ENCODE measurements at regions not wholly inside any gene's neighbourhood (a gene's known extent, or its start where the extent isn't known, plus 50 kb on each side); places are given as distances from the start of the nearest gene placed in this dataset.

DNA sequence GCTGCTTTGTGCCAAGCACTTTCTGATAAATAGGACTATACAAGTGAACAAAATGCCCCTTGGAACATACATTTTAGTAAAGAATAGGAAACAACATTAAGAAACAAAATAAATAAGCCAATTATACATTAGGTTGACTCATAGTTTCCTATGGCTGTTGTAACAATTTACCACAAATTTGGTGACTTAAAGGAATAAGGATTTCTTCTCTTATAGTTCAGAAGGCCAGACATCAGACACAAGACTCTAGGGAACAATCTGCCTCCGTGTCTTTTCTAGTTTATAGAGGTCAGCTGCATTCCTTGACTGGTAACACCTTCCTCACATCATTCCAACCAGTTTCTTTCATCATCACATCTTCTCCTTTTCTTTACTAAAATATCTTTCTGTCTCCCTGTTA, 235.9 kb upstream of the PCDH18 start:
- ChIA-PET POLR2A (no interaction called here), CTCF (no interaction called here)
- ATAC-seq = no peak

More for the DNA sequence above, 235.9 kb upstream of the PCDH18 start:
- H3K27ac Mint-ChIP-seq = no peak overlapping the region
- no peaks in the 10 kb centered on the region for H3K4me1 Mint-ChIP-seq
- H3K27me3 Mint-ChIP-seq (ENCODE audit: low read depth) = no peaks in the 10 kb centered on the region
- TF ChIP-seq NFATC4 (CRISPR knock-in tag; IDR thresholded peaks at IDR 0.05) = no peak
- TF ChIP-seq, protein P1, sequence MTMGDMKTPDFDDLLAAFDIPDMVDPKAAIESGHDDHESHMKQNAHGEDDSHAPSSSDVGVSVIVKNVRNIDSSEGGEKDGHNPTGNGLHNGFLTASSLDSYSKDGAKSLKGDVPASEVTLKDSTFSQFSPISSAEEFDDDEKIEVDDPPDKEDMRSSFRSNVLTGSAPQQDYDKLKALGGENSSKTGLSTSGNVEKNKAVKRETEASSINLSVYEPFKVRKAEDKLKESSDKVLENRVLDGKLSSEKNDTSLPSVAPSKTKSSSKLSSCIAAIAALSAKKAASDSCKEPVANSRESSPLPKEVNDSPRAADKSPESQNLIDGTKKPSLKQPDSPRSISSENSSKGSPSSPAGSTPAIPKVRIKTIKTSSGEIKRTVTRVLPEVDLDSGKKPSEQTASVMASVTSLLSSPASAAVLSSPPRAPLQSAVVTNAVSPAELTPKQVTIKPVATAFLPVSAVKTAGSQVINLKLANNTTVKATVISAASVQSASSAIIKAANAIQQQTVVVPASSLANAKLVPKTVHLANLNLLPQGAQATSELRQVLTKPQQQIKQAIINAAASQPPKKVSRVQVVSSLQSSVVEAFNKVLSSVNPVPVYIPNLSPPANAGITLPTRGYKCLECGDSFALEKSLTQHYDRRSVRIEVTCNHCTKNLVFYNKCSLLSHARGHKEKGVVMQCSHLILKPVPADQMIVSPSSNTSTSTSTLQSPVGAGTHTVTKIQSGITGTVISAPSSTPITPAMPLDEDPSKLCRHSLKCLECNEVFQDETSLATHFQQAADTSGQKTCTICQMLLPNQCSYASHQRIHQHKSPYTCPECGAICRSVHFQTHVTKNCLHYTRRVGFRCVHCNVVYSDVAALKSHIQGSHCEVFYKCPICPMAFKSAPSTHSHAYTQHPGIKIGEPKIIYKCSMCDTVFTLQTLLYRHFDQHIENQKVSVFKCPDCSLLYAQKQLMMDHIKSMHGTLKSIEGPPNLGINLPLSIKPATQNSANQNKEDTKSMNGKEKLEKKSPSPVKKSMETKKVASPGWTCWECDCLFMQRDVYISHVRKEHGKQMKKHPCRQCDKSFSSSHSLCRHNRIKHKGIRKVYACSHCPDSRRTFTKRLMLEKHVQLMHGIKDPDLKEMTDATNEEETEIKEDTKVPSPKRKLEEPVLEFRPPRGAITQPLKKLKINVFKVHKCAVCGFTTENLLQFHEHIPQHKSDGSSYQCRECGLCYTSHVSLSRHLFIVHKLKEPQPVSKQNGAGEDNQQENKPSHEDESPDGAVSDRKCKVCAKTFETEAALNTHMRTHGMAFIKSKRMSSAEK (CRISPR knock-in tag; IDR thresholded peaks at IDR 0.05; ENCODE audit: borderline replicate concordance) = no peak
- no peak for TF ChIP-seq RORB (CRISPR knock-in tag; IDR thresholded peaks at IDR 0.05)
- TF ChIP-seq, protein P2, sequence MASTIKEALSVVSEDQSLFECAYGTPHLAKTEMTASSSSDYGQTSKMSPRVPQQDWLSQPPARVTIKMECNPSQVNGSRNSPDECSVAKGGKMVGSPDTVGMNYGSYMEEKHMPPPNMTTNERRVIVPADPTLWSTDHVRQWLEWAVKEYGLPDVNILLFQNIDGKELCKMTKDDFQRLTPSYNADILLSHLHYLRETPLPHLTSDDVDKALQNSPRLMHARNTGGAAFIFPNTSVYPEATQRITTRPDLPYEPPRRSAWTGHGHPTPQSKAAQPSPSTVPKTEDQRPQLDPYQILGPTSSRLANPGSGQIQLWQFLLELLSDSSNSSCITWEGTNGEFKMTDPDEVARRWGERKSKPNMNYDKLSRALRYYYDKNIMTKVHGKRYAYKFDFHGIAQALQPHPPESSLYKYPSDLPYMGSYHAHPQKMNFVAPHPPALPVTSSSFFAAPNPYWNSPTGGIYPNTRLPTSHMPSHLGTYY (CRISPR knock-in tag; IDR thresholded peaks at IDR 0.05) = no peak
- TF ChIP-seq, protein P3, sequence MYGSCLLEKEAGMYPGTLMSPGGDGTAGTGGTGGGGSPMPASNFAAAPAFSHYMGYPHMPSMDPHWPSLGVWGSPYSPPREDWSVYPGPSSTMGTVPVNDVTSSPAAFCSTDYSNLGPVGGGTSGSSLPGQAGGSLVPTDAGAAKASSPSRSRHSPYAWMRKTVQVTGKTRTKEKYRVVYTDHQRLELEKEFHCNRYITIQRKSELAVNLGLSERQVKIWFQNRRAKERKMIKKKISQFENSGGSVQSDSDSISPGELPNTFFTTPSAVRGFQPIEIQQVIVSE (CRISPR knock-in tag; IDR thresholded peaks at IDR 0.05; ENCODE audit: borderline replicate concordance) = no peak
- TF ChIP-seq EMX1 (CRISPR knock-in tag; IDR thresholded peaks at IDR 0.05) = no peak
- TF ChIP-seq TCF7 (CRISPR knock-in tag; IDR thresholded peaks at IDR 0.05; ENCODE audit: low read depth) = no peak
- TF ChIP-seq, protein P4, sequence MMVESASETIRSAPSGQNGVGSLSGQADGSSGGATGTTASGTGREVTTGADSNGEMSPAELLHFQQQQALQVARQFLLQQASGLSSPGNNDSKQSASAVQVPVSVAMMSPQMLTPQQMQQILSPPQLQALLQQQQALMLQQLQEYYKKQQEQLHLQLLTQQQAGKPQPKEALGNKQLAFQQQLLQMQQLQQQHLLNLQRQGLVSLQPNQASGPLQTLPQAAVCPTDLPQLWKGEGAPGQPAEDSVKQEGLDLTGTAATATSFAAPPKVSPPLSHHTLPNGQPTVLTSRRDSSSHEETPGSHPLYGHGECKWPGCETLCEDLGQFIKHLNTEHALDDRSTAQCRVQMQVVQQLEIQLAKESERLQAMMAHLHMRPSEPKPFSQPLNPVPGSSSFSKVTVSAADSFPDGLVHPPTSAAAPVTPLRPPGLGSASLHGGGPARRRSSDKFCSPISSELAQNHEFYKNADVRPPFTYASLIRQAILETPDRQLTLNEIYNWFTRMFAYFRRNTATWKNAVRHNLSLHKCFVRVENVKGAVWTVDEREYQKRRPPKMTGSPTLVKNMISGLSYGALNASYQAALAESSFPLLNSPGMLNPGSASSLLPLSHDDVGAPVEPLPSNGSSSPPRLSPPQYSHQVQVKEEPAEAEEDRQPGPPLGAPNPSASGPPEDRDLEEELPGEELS (CRISPR knock-in tag; IDR thresholded peaks at IDR 0.05) = no peak
- TF ChIP-seq ELF4 (CRISPR knock-in tag; IDR thresholded peaks at IDR 0.05; ENCODE audit: low read depth) = no peak
- TF ChIP-seq, protein P5, sequence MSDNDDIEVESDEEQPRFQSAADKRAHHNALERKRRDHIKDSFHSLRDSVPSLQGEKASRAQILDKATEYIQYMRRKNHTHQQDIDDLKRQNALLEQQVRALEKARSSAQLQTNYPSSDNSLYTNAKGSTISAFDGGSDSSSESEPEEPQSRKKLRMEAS (CRISPR knock-in tag; IDR thresholded peaks at IDR 0.05) = no peak
- TF ChIP-seq KAT7 (CRISPR knock-in tag; IDR thresholded peaks at IDR 0.05; ENCODE audit: borderline replicate concordance) = no peak
- TF ChIP-seq ETV6 (CRISPR knock-in tag; IDR thresholded peaks at IDR 0.05) = no peak
- TF ChIP-seq, protein P6, sequence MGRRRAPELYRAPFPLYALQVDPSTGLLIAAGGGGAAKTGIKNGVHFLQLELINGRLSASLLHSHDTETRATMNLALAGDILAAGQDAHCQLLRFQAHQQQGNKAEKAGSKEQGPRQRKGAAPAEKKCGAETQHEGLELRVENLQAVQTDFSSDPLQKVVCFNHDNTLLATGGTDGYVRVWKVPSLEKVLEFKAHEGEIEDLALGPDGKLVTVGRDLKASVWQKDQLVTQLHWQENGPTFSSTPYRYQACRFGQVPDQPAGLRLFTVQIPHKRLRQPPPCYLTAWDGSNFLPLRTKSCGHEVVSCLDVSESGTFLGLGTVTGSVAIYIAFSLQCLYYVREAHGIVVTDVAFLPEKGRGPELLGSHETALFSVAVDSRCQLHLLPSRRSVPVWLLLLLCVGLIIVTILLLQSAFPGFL (CRISPR knock-in tag; IDR thresholded peaks at IDR 0.05; ENCODE audit: borderline replicate concordance) = no peak
- TF ChIP-seq, protein P7, sequence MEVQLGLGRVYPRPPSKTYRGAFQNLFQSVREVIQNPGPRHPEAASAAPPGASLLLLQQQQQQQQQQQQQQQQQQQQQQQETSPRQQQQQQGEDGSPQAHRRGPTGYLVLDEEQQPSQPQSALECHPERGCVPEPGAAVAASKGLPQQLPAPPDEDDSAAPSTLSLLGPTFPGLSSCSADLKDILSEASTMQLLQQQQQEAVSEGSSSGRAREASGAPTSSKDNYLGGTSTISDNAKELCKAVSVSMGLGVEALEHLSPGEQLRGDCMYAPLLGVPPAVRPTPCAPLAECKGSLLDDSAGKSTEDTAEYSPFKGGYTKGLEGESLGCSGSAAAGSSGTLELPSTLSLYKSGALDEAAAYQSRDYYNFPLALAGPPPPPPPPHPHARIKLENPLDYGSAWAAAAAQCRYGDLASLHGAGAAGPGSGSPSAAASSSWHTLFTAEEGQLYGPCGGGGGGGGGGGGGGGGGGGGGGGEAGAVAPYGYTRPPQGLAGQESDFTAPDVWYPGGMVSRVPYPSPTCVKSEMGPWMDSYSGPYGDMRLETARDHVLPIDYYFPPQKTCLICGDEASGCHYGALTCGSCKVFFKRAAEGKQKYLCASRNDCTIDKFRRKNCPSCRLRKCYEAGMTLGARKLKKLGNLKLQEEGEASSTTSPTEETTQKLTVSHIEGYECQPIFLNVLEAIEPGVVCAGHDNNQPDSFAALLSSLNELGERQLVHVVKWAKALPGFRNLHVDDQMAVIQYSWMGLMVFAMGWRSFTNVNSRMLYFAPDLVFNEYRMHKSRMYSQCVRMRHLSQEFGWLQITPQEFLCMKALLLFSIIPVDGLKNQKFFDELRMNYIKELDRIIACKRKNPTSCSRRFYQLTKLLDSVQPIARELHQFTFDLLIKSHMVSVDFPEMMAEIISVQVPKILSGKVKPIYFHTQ (CRISPR knock-in tag; IDR thresholded peaks at IDR 0.05) = no peak
- TF ChIP-seq, protein P8, sequence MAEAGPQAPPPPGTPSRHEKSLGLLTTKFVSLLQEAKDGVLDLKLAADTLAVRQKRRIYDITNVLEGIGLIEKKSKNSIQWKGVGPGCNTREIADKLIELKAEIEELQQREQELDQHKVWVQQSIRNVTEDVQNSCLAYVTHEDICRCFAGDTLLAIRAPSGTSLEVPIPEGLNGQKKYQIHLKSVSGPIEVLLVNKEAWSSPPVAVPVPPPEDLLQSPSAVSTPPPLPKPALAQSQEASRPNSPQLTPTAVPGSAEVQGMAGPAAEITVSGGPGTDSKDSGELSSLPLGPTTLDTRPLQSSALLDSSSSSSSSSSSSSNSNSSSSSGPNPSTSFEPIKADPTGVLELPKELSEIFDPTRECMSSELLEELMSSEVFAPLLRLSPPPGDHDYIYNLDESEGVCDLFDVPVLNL (CRISPR knock-in tag; IDR thresholded peaks at IDR 0.05; ENCODE audit: borderline replicate concordance, low read depth) = no peak
- TF ChIP-seq, protein P9, sequence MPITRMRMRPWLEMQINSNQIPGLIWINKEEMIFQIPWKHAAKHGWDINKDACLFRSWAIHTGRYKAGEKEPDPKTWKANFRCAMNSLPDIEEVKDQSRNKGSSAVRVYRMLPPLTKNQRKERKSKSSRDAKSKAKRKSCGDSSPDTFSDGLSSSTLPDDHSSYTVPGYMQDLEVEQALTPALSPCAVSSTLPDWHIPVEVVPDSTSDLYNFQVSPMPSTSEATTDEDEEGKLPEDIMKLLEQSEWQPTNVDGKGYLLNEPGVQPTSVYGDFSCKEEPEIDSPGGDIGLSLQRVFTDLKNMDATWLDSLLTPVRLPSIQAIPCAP (CRISPR knock-in tag; IDR thresholded peaks at IDR 0.05) = no peak
- no peak for DNase-seq (ENCODE audit: low spot score)
- peaks cover 11% of the 10 kb centered on the region for H3K9me3 Mint-ChIP-seq
- no peaks in the 10 kb centered on the region for H3K36me3 Mint-ChIP-seq
- H3K4me3 Mint-ChIP-seq = no peak overlapping the region
